GM18858 (cell line): ENCODE measurements at regions not wholly inside any gene's neighbourhood (a gene's known extent, or its start where the extent isn't known, plus 50 kb on each side); places are given as distances from the start of the nearest gene placed in this dataset.
"Not testable (repeated sequence)": the region's sequence is repeated elsewhere in the genome, so short reads cannot be mapped to it uniquely, and the experiment has no call there.

Experiments
- ATAC-seq: cut with Tn5 transposase; IDR thresholded peaks from one replicate; pipeline ENCODE4 v1.9.1; 2021; ENCODE audit not compliant: unreplicated experiment

- ATAC-seq, result no peak
Measured at GRCh38 chr10:130345728-130346127, 209.5 kb downstream of the GLRX3 start.

GRCh38 chr10:130350996-130351395, 214.8 kb downstream of the GLRX3 start:
- ATAC-seq, result no peak

GRCh38 chr10:130351466-130352290, 215.5 kb downstream of the GLRX3 start:
- ATAC-seq, result no peak

- no peak for ATAC-seq
Measured at GRCh38 chr10:130352291-130352645, 216.1 kb downstream of the GLRX3 start.

- ATAC-seq, result no peak
Measured at GRCh38 chr10:130353928-130354572, 217.9 kb downstream of the GLRX3 start.

GRCh38 chr10:130354573-130354954, 218.4 kb downstream of the GLRX3 start:
- ATAC-seq, result no peak

GRCh38 chr10:130354976-130355795, 219.0 kb downstream of the GLRX3 start:
- no peak for ATAC-seq

- ATAC-seq, result not testable (repeated sequence)
Measured at GRCh38 chr10:130356429-130356828, 220.2 kb downstream of the GLRX3 start.

- no peak for ATAC-seq
Measured at GRCh38 chr10:130357226-130357625, 221.0 kb downstream of the GLRX3 start.

GRCh38 chr10:130357951-130358350, 221.8 kb downstream of the GLRX3 start:
- no peak for ATAC-seq

GRCh38 chr10:130358981-130359650, 222.9 kb downstream of the GLRX3 start:
- ATAC-seq, result no peak

GRCh38 chr10:130359711-130360110, 223.5 kb downstream of the GLRX3 start:
- no peak for ATAC-seq

- ATAC-seq, result no peak
Measured at GRCh38 chr10:130360826-130361311, 224.7 kb downstream of the GLRX3 start.

GRCh38 chr10:130361351-130362105, 225.3 kb downstream of the GLRX3 start:
- ATAC-seq, result no peak

GRCh38 chr10:130362308-130362761, 226.1 kb downstream of the GLRX3 start:
- ATAC-seq, result no peak

GRCh38 chr10:130363051-130363450, 226.9 kb downstream of the GLRX3 start:
- ATAC-seq, result no peak

GRCh38 chr10:130363899-130364445, 227.8 kb downstream of the GLRX3 start:
- no peak for ATAC-seq

GRCh38 chr10:130364631-130365411, 228.6 kb downstream of the GLRX3 start:
- ATAC-seq, result no peak
